WTC11 (cell line): ENCODE measurements at regions not wholly inside any gene's neighbourhood (a gene's known extent, or its start where the extent isn't known, plus 50 kb on each side); places are given as distances from the start of the nearest gene placed in this dataset.

Experiments used
- ATF3 ChIP-seq: sonication (generic); formaldehyde crosslinking; conservative IDR thresholded peaks from 2 replicates; pipeline ENCODE4 v1.8.1; 2022; ENCODE audit warnings: mild to moderate bottlenecking, missing genetic modification reagents
- CREB1 ChIP-seq: sonication (generic); formaldehyde crosslinking; IDR thresholded peaks from 2 replicates; pipeline ENCODE4 v1.8.0; 2023; ENCODE audit warnings: mild to moderate bottlenecking, missing genetic modification reagents
- FOXP1 ChIP-seq: sonication (generic); formaldehyde crosslinking; IDR thresholded peaks from 2 replicates; pipeline ENCODE4 v1.8.0; 2022; ENCODE audit warnings: missing genetic modification reagents, mild to moderate bottlenecking, moderate library complexity, borderline replicate concordance
- IRF1 ChIP-seq: sonication (generic); formaldehyde crosslinking; IDR thresholded peaks from 2 replicates; pipeline ENCODE4 v1.8.0; 2023; ENCODE audit warnings: missing genetic modification reagents
- IRF2 ChIP-seq: sonication (generic); formaldehyde crosslinking; IDR thresholded peaks from 2 replicates; pipeline ENCODE4 v1.8.0; 2022; ENCODE audit warnings: low read depth, missing genetic modification reagents, borderline replicate concordance
- JUN ChIP-seq: sonication (generic); formaldehyde crosslinking; IDR thresholded peaks from 2 replicates; pipeline ENCODE4 v1.8.0; 2023; ENCODE audit warnings: mild to moderate bottlenecking, missing genetic modification reagents
- MAX ChIP-seq: sonication (generic); formaldehyde crosslinking; IDR thresholded peaks from 2 replicates; pipeline ENCODE4 v1.8.0; 2022; ENCODE audit warnings: mild to moderate bottlenecking, missing genetic modification reagents
- NR1H2 ChIP-seq: sonication (generic); formaldehyde crosslinking; IDR thresholded peaks from 2 replicates; pipeline ENCODE4 v1.9.0; 2021; ENCODE audit warnings: mild to moderate bottlenecking, moderate library complexity, missing genetic modification reagents
- ZBTB21 ChIP-seq: sonication (generic); formaldehyde crosslinking; IDR thresholded peaks from 2 replicates; pipeline ENCODE4 v1.8.1; 2023; ENCODE audit warnings: mild to moderate bottlenecking, missing genetic modification reagents, borderline replicate concordance
- ZNF121 ChIP-seq: sonication (generic); formaldehyde crosslinking; IDR thresholded peaks from 2 replicates; pipeline ENCODE4 v1.8.0; 2023; ENCODE audit warnings: missing genetic modification reagents
- ZNF138 ChIP-seq: sonication (generic); formaldehyde crosslinking; conservative IDR thresholded peaks from 2 replicates; pipeline ENCODE4 v1.8.1; 2022; ENCODE audit warnings: mild to moderate bottlenecking, moderate library complexity, missing genetic modification reagents
- ZNF232 ChIP-seq: sonication (generic); formaldehyde crosslinking; IDR thresholded peaks from 2 replicates; pipeline ENCODE4 v1.8.0; 2022; ENCODE audit warnings: mild to moderate bottlenecking, missing genetic modification reagents
- TF ChIP-seq, protein P1 (sequence below): fragments of 200-600 bp; IDR thresholded peaks from 2 replicates; pipeline ENCODE4 v1.8.0; 2022; ENCODE audit warnings: antibody characterized with exemption
- TF ChIP-seq, protein P2 (sequence below): sonication (generic); formaldehyde crosslinking; IDR thresholded peaks from 2 replicates; pipeline ENCODE4 v1.8.0; 2022; ENCODE audit warnings: mild to moderate bottlenecking, missing genetic modification reagents

GRCh38 chr22:47388778-47389177, 626.3 kb downstream of the TBC1D22A start:
- TF ChIP-seq ZNF138 (CRISPR knock-in tag) (no peak), ZBTB21 (no peak), ZNF121 (CRISPR knock-in tag) (no peak), IRF2 (CRISPR knock-in tag) (no peak), ATF3 (CRISPR knock-in tag) (no peak), IRF1 (CRISPR knock-in tag) (no peak), ZNF232 (CRISPR knock-in tag) (no peak), FOXP1 (CRISPR knock-in tag) (no peak), JUN (CRISPR knock-in tag) (no peak), CREB1 (no peak), MAX (CRISPR knock-in tag) (no peak), NR1H2 (CRISPR knock-in tag) (no peak)
- TF ChIP-seq, protein P1, sequence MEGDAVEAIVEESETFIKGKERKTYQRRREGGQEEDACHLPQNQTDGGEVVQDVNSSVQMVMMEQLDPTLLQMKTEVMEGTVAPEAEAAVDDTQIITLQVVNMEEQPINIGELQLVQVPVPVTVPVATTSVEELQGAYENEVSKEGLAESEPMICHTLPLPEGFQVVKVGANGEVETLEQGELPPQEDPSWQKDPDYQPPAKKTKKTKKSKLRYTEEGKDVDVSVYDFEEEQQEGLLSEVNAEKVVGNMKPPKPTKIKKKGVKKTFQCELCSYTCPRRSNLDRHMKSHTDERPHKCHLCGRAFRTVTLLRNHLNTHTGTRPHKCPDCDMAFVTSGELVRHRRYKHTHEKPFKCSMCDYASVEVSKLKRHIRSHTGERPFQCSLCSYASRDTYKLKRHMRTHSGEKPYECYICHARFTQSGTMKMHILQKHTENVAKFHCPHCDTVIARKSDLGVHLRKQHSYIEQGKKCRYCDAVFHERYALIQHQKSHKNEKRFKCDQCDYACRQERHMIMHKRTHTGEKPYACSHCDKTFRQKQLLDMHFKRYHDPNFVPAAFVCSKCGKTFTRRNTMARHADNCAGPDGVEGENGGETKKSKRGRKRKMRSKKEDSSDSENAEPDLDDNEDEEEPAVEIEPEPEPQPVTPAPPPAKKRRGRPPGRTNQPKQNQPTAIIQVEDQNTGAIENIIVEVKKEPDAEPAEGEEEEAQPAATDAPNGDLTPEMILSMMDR, result no peak
- TF ChIP-seq, protein P2, sequence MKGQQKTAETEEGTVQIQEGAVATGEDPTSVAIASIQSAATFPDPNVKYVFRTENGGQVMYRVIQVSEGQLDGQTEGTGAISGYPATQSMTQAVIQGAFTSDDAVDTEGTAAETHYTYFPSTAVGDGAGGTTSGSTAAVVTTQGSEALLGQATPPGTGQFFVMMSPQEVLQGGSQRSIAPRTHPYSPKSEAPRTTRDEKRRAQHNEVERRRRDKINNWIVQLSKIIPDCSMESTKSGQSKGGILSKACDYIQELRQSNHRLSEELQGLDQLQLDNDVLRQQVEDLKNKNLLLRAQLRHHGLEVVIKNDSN, result no peak
